GM10248 (cell line): ENCODE measurements at regions not wholly inside any gene's neighbourhood (a gene's known extent, or its start where the extent isn't known, plus 50 kb on each side); places are given as distances from the start of the nearest gene placed in this dataset.

Experiments used
- CTCF ChIA-PET: fragments of 300-600 bp; sonication (Branson Sonifier 250); formaldehyde crosslinking; extraction: SDS; loops from one replicate; lab custom pipeline; 2021; ENCODE audit warnings: antibody characterized with exemption; lab: Yijun Ruan, JAX
- POLR2A ChIA-PET: fragments of 350-650 bp; sonication (Branson Sonifier 250); formaldehyde crosslinking; extraction: SDS; loops from one replicate; lab custom pipeline; 2020; ENCODE audit warnings: antibody characterized with exemption; lab: Yijun Ruan, JAX
- DNase-seq: peaks from one replicate; pipeline ENCODE4 v3.0.0; 2012; ENCODE audit errors: extremely low spot score
- CTCF ChIP-seq: IDR thresholded peaks from 2 replicates; pipeline ENCODE4 v1.5.1; 2012; ENCODE audit warnings: mild to moderate bottlenecking, low read depth; ENCODE audit errors: extremely low read depth, missing control alignments, control extremely low read depth

- DNase-seq = no peak
- POLR2A ChIA-PET = no interaction called here
- CTCF ChIA-PET = interaction anchor here (0.7 to 1.0 kb wide), 2 partner anchors 16 kb away, joined by 3 to 4 read pairs; no protein-coding TSS in a partner anchor
- no peak for TF ChIP-seq CTCF
Observed at GRCh38 chr12:76637807-76638206, 78.2 kb upstream of the OSBPL8 start.

GRCh38 chr12:76639646-76640045, 80.1 kb upstream of the OSBPL8 start:
- ChIA-PET POLR2A (no interaction called here), CTCF (interaction anchor here (0.9 to 1.3 kb wide), 2 partner anchors 9 to 18 kb away, joined by 3 to 5 read pairs; no protein-coding TSS in a partner anchor)
- no peak for DNase-seq
- TF ChIP-seq CTCF = no peak

GRCh38 chr12:76641073-76641472, 81.5 kb upstream of the OSBPL8 start:
- DNase-seq = no peak
- POLR2A ChIA-PET = no interaction called here
- TF ChIP-seq CTCF = no peak
- CTCF ChIA-PET = interaction anchor here (0.9 kb wide), 1 partner anchor 19 kb away, joined by 3 read pairs; no protein-coding TSS in a partner anchor

- ChIA-PET CTCF (no interaction called here), POLR2A (no interaction called here)
- no peak for DNase-seq
- no peak for TF ChIP-seq CTCF
Observed at GRCh38 chr12:76641961-76642360, 82.4 kb upstream of the OSBPL8 start.

GRCh38 chr12:76643438-76643837, 83.9 kb upstream of the OSBPL8 start:
- ChIA-PET CTCF (interaction anchor here (1.4 kb wide), 1 partner anchor 25 kb away, joined by 3 read pairs; no protein-coding TSS in a partner anchor), POLR2A (no interaction called here)
- no peak for DNase-seq
- no peak for TF ChIP-seq CTCF

- ChIA-PET POLR2A (no interaction called here), CTCF (interaction anchor here (0.9 to 1.4 kb wide), 3 partner anchors 22 to 145 kb away, joined by 3 to 4 read pairs (median 3); no protein-coding TSS in a partner anchor)
- no peak for DNase-seq
- no peak for TF ChIP-seq CTCF
Observed at GRCh38 chr12:76644950-76645349, 85.4 kb upstream of the OSBPL8 start.

GRCh38 chr12:76645934-76646333, 86.4 kb upstream of the OSBPL8 start:
- CTCF ChIA-PET = interaction anchor here (0.8 to 1.0 kb wide), 4 partner anchors 9 to 144 kb away, joined by 3 to 6 read pairs (median 3); no protein-coding TSS in a partner anchor
- DNase-seq = no peak
- POLR2A ChIA-PET = no interaction called here
- TF ChIP-seq CTCF = no peak
